GM21515 (cell line): ENCODE measurements at regions not wholly inside any gene's neighbourhood (a gene's known extent, or its start where the extent isn't known, plus 50 kb on each side); places are given as distances from the start of the nearest gene placed in this dataset.
"Not testable (repeated sequence)": the region's sequence is repeated elsewhere in the genome, so short reads cannot be mapped to it uniquely, and the experiment has no call there.

Experiments used
- ATAC-seq: cut with Tn5 transposase; IDR thresholded peaks from one replicate; pipeline ENCODE4 v1.9.1; 2021; ENCODE audit not compliant: unreplicated experiment

GRCh38 chr15:70578196-70578595 is 185.2 kb downstream of the UACA start:
- no peak for ATAC-seq

- no peak for ATAC-seq
These were observed 186.7 kb downstream of the UACA start for GRCh38 chr15:70576696-70577095.

- no peak for ATAC-seq
These were observed 187.1 kb downstream of the UACA start for GRCh38 chr15:70576276-70576675.

GRCh38 chr15:70575231-70576226 is 187.8 kb downstream of the UACA start:
- ATAC-seq = no peak

GRCh38 chr15:70574325-70574724 is 189.0 kb downstream of the UACA start:
- ATAC-seq = not testable (repeated sequence)

GRCh38 chr15:70573121-70573850 is 190.1 kb downstream of the UACA start:
- no peak for ATAC-seq

GRCh38 chr15:70569714-70570231 is 193.6 kb downstream of the UACA start:
- ATAC-seq = no peak

- no peak for ATAC-seq
These were observed 194.2 kb downstream of the UACA start for GRCh38 chr15:70569091-70569713.

GRCh38 chr15:70566989-70567388 is 196.4 kb downstream of the UACA start:
- no peak for ATAC-seq

GRCh38 chr15:70566047-70566835 is 197.1 kb downstream of the UACA start:
- no peak for ATAC-seq

- no peak for ATAC-seq
These were observed 199.7 kb downstream of the UACA start for GRCh38 chr15:70563561-70564095.

GRCh38 chr15:70562906-70563305 is 200.5 kb downstream of the UACA start:
- no peak for ATAC-seq

GRCh38 chr15:70561885-70562284 is 201.5 kb downstream of the UACA start:
- no peak for ATAC-seq

- ATAC-seq = no peak
These were observed 202.6 kb downstream of the UACA start for GRCh38 chr15:70560617-70561328.

GRCh38 chr15:70559265-70560239 is 203.8 kb downstream of the UACA start:
- no peak for ATAC-seq

- no peak for ATAC-seq
These were observed 204.7 kb downstream of the UACA start for GRCh38 chr15:70558406-70559264.

- no peak for ATAC-seq
These were observed 205.7 kb downstream of the UACA start for GRCh38 chr15:70557521-70558258.
